Neuronal stem cell (in vitro differentiated cells): ENCODE measurements at regions not wholly inside any gene's neighbourhood (a gene's known extent, or its start where the extent isn't known, plus 50 kb on each side); places are given as distances from the start of the nearest gene placed in this dataset.
"Not testable (repeated sequence)": the region's sequence is repeated elsewhere in the genome, so short reads cannot be mapped to it uniquely, and the experiment has no call there.

Experiments
- DNase-seq: peaks from one replicate; pipeline ENCODE4 v3.0.0-alpha.2; 2013; ENCODE audit warnings: low spot score
- H2AFZ ChIP-seq: one replicate; pipeline ENCODE4 v1.6.1; 2013; ENCODE audit warnings: mild to moderate bottlenecking, low read length, inconsistent platforms
- H2AK5ac ChIP-seq: 2 replicates; pipeline ENCODE4 v1.6.1; 2013; ENCODE audit warnings: low read depth, mild to moderate bottlenecking, inconsistent platforms, low read length, moderate library complexity, mixed read lengths
- H2BK120ac ChIP-seq: 2 replicates; pipeline ENCODE4 v1.6.1; 2013; ENCODE audit warnings: low read depth, mild to moderate bottlenecking, inconsistent platforms, low read length, moderate library complexity, mixed read lengths
- H2BK12ac ChIP-seq: one replicate; pipeline ENCODE4 v1.6.1; 2013; ENCODE audit warnings: low read length, inconsistent platforms
- H2BK15ac ChIP-seq: 2 replicates; pipeline ENCODE4 v1.6.1; 2013; ENCODE audit warnings: mild to moderate bottlenecking, low read length, inconsistent platforms, mixed read lengths
- H2BK5ac ChIP-seq: one replicate; pipeline ENCODE4 v1.6.1; 2013; ENCODE audit warnings: inconsistent platforms, mild to moderate bottlenecking, low read length, moderate library complexity
- H3K14ac ChIP-seq: one replicate; pipeline ENCODE4 v1.6.1; 2013; ENCODE audit warnings: low read length, inconsistent platforms
- H3K18ac ChIP-seq: 2 replicates; pipeline ENCODE4 v1.6.1; 2013; ENCODE audit warnings: low read length, inconsistent platforms
- H3K23ac ChIP-seq: 2 replicates; pipeline ENCODE4 v1.6.1; 2013; ENCODE audit warnings: low read depth, mild to moderate bottlenecking, mixed read lengths, low read length, inconsistent platforms; ENCODE audit not compliant: poor library complexity
- H3K27ac ChIP-seq: replicated peaks from 3 replicates; pipeline ENCODE4 v1.5.1; 2013; ENCODE audit warnings: low read length, inconsistent platforms
- H3K27me3 ChIP-seq, 3 experiments: 2 replicates each; pipeline ENCODE4 v1.6.1; 2013; ENCODE audit warnings: low read length in 3 of 3, mild to moderate bottlenecking in 2 of 3, inconsistent platforms in 1 of 3, low read depth in 1 of 3, mixed read lengths in 1 of 3, moderate library complexity in 1 of 3; ENCODE audit not compliant: control insufficient read depth in 3 of 3, insufficient read depth in 3 of 3
- H3K36me3 ChIP-seq, 2 donors: replicated peaks in 1 of 2; 2 replicates each; pipeline ENCODE4 v1.6.1; 2013; ENCODE audit warnings: low read length in 2 of 2; ENCODE audit not compliant: control insufficient read depth in 2 of 2, insufficient read depth in 2 of 2
- H3K4ac ChIP-seq: 2 replicates; pipeline ENCODE4 v1.6.1; 2013; ENCODE audit warnings: inconsistent platforms, mild to moderate bottlenecking, low read length, moderate library complexity
- H3K4me1 ChIP-seq, 2 donors: 1 replicate in 1 of 2; 2 replicates in 1 of 2; pipeline ENCODE4 v1.6.1; 2013; ENCODE audit warnings: low read length in 2 of 2, low read depth in 1 of 2; ENCODE audit not compliant: control insufficient read depth in 2 of 2, insufficient read depth in 1 of 2
- H3K4me2 ChIP-seq: one replicate; pipeline ENCODE4 v1.6.1; 2013; ENCODE audit warnings: mild to moderate bottlenecking, low read length, inconsistent platforms; ENCODE audit not compliant: insufficient read depth, poor library complexity, severe bottlenecking
- H3K4me3 ChIP-seq, 2 donors: 2 replicates each; pipeline ENCODE4 v1.5.1; 2013; ENCODE audit warnings: low read length in 2 of 2, mild to moderate bottlenecking in 2 of 2, inconsistent platforms in 1 of 2, moderate library complexity in 1 of 2
- H3K79me1 ChIP-seq: one replicate; pipeline ENCODE4 v1.6.1; 2013; ENCODE audit warnings: low read depth, mild to moderate bottlenecking, inconsistent platforms, low read length, moderate library complexity
- H3K9ac ChIP-seq: one replicate; pipeline ENCODE4 v1.6.1; 2013; ENCODE audit warnings: mild to moderate bottlenecking, low read depth, low read length, inconsistent platforms; ENCODE audit not compliant: poor library complexity
- H3K9me3 ChIP-seq, 2 donors: replicated peaks in 1 of 2; 2 replicates each; pipeline versions ENCODE3 to v1.6.1; 2013; ENCODE audit warnings: low read length in 2 of 2, mild to moderate bottlenecking in 2 of 2, inconsistent platforms in 1 of 2, low read depth in 1 of 2, mixed read lengths in 1 of 2, moderate library complexity in 1 of 2; ENCODE audit not compliant: control insufficient read depth in 2 of 2, insufficient read depth in 1 of 2
- H4K8ac ChIP-seq: one replicate; pipeline ENCODE4 v1.6.1; 2013; ENCODE audit warnings: low read depth, mild to moderate bottlenecking, inconsistent platforms, low read length, moderate library complexity
- H4K91ac ChIP-seq: one replicate; pipeline ENCODE4 v1.6.1; 2013; ENCODE audit warnings: low read length, low read depth, mild to moderate bottlenecking, inconsistent platforms; ENCODE audit not compliant: poor library complexity
- WGBS, 2 donors: extraction: QIAGEN DNeasy Blood & Tissue Kit; methylation state at CpG; one replicate each; pipeline ENCODE4 v1.1.7; 2013; ENCODE audit warnings: missing lambda C conversion rate in 2 of 2, mixed read lengths in 1 of 2; ENCODE audit not compliant: insufficient read length in 2 of 2, insufficient replicate concordance in 1 of 2; ENCODE audit errors: extremely low coverage in 2 of 2; 5-methylcytosine and 5-hydroxymethylcytosine counted together

DNA sequence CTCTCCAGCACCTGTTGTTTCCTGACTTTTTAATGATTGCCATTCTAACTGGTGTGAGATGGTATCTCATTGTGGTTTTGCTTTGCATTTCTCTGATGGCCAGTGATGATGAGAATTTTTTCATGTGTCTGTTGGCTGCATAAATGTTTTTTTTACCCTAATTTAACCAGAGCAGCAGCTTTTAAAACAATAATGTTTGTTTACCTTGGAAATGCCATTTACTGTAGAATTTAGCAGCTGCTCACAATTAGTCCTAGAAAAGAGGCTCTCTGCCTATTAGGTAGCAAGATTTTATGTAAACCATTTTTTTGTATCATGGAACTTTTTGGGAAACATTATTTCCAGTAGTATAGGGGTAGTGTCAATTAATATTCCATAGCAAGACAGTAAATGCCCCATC is 761.4 kb downstream of the ZNF385D start:
- not testable (repeated sequence) for H3K4me3 ChIP-seq, H2AFZ ChIP-seq, H2BK120ac ChIP-seq, H4K91ac ChIP-seq, H3K27me3 ChIP-seq, H3K79me1 ChIP-seq, H2AK5ac ChIP-seq, H2BK12ac ChIP-seq, H3K23ac ChIP-seq, H3K18ac ChIP-seq, DNase-seq, H3K27ac ChIP-seq, H2BK15ac ChIP-seq, H2BK5ac ChIP-seq, H3K14ac ChIP-seq, H3K9ac ChIP-seq, H3K36me3 ChIP-seq, H4K8ac ChIP-seq, H3K4me2 ChIP-seq, H3K4me1 ChIP-seq, H3K4ac ChIP-seq, H3K9me3 ChIP-seq

DNA sequence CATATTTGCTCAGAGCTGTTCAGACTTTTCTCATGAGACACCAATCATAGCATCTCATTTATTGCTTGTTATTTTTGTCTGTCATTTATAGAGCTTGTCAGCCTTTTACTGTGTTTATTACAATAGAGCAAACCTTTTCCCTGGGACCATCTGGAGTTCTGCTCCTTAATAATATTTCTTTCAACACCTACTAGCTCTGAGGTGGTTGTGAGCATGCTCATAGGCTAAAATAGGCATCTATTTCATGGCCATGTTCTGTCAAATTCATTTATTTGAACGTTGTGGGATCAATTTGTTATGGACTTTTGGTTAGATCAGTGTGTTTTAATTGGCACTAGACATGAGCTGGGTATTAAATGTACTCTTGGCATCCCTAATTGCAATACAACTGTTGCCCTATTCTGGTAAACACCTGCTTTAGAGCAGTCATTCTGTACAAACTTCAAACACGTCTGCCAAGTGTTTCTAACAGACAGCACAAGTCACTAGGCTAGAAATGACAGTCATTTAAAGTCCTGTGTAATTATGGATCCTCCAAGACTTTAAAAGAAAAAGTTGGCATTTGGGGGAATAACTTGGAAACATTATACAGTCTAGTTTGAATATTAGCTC is 766.3 kb downstream of the ZNF385D start:
- Histone ChIP-seq H3K9me3 (no peaks in the 10 kb centered on the region), H2BK15ac (no peak overlapping the region), H3K18ac (no peak overlapping the region), H3K14ac (no peak overlapping the region), H3K36me3 (no peaks in the 10 kb centered on the region), H3K4me1 (no peaks in the 10 kb centered on the region), H2BK5ac (no peak overlapping the region), H2AFZ (no peak overlapping the region), H3K27ac (no peak overlapping the region), H3K4me2 (no peak overlapping the region), H3K79me1 (no peaks in the 10 kb centered on the region), H4K8ac (no peak overlapping the region), H2BK12ac (no peak overlapping the region), H2BK120ac (no peak overlapping the region), H4K91ac (no peak overlapping the region), H3K27me3 (no peaks in the 10 kb centered on the region), H3K4ac (no peak overlapping the region), H2AK5ac (no peak overlapping the region), H3K4me3 (no peak overlapping the region), H3K9ac (no peak overlapping the region), H3K23ac (no peak overlapping the region)
- no CpG with 5 or more reads among the region's 2 CpGs for WGBS, 2 donors
- DNase-seq, result no peak

DNA sequence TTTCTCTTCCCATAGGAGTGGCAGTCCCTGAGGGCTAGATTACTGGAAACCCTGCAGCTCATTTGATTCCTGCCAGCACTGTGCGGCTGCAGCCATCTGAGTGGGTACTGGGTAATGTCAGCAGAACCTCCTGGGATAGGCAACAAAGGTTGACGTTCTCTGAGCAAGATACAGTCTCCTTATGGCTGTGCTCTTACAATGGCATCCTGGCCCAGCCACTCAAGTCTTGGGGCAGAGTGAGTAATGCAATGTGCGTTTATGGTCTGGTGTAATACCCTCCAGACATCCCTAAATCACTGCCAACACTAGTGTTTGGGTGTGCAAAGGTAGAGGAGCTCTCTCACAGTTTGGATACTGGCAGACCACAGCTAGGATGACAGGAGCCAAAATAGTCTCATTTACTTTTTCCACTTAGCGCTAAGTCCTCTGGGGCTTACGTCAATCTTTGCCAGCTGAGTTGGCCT is 775.8 kb downstream of the ZNF385D start:
- no peak overlapping the region for H2BK12ac ChIP-seq

DNA sequence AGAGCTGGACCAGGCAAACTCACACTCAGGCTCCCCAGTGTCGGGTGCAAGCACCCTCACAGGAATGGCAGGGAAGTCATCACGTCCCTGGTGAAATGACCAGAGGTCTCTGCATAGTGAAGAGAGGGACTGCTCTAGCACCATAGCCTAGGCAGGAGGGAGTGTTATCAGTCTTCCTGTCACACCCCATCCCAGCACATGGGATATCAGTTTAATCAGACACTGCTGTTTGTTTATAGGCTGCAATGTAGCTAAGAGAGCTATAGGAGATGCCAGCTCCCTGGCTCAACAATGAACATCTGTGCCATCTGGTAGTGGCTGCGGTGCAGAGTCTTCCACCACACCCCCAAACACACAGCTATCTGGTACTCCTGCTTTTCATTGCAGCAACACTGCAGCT is 776.6 kb downstream of the ZNF385D start:
- DNase-seq, result no peak
- H3K4ac ChIP-seq, result no peak overlapping the region
- H3K14ac ChIP-seq, result no peak overlapping the region
- H3K27me3 ChIP-seq, result no peaks in the 10 kb centered on the region
- H3K4me1 ChIP-seq, result no peaks in the 10 kb centered on the region
- no peak overlapping the region for H4K8ac ChIP-seq
- H2BK120ac ChIP-seq, result no peak overlapping the region
- H3K9me3 ChIP-seq, result no peaks in the 10 kb centered on the region
- no peak overlapping the region for H2BK5ac ChIP-seq
- H3K27ac ChIP-seq, result no peak overlapping the region
- H3K36me3 ChIP-seq, result no peaks in the 10 kb centered on the region
- H2AFZ ChIP-seq, result no peak overlapping the region
- no peak overlapping the region for H3K18ac ChIP-seq
- H2AK5ac ChIP-seq, result no peak overlapping the region
- no peak overlapping the region for H3K4me2 ChIP-seq
- no peak overlapping the region for H3K4me3 ChIP-seq
- no peak overlapping the region for H2BK12ac ChIP-seq
- H3K9ac ChIP-seq, result no peak overlapping the region
- no CpG with 5 or more reads among the region's 3 CpGs for WGBS, 2 donors
- H3K23ac ChIP-seq, result no peak overlapping the region
- no peaks in the 10 kb centered on the region for H3K79me1 ChIP-seq
- H4K91ac ChIP-seq, result no peak overlapping the region
- no peak overlapping the region for H2BK15ac ChIP-seq

More for the DNA sequence above, 775.8 kb downstream of the ZNF385D start:
- Histone ChIP-seq H3K9ac (no peak overlapping the region), H3K4me2 (no peak overlapping the region), H3K79me1 (no peaks in the 10 kb centered on the region), H3K9me3 (no peaks in the 10 kb centered on the region), H3K4ac (peak overlapping the region; percentile 30), H4K91ac (no peak overlapping the region), H2BK5ac (no peak overlapping the region), H4K8ac (no peak overlapping the region), H3K23ac (no peak overlapping the region), H2BK15ac (no peak overlapping the region), H3K27me3 (no peaks in the 10 kb centered on the region), H3K4me3 (no peak overlapping the region), H2AK5ac (no peak overlapping the region), H3K4me1 (no peaks in the 10 kb centered on the region), H3K18ac (no peak overlapping the region), H3K14ac (no peak overlapping the region), H3K27ac (no peak overlapping the region), H2BK120ac (no peak overlapping the region), H3K36me3 (no peaks in the 10 kb centered on the region), H2AFZ (no peak overlapping the region)
- no peak for DNase-seq
- WGBS, 2 donors, result no CpG with 5 or more reads among the region's 5 CpGs
